ENCODE measurements at regions not wholly inside any gene's neighbourhood (a gene's known extent, or its start where the extent isn't known, plus 50 kb on each side); places are given as distances from the start of the nearest gene placed in this dataset.
A peak's percentile ranks its signal among the peaks of the same experiment; 100 is the strongest.

DNA sequence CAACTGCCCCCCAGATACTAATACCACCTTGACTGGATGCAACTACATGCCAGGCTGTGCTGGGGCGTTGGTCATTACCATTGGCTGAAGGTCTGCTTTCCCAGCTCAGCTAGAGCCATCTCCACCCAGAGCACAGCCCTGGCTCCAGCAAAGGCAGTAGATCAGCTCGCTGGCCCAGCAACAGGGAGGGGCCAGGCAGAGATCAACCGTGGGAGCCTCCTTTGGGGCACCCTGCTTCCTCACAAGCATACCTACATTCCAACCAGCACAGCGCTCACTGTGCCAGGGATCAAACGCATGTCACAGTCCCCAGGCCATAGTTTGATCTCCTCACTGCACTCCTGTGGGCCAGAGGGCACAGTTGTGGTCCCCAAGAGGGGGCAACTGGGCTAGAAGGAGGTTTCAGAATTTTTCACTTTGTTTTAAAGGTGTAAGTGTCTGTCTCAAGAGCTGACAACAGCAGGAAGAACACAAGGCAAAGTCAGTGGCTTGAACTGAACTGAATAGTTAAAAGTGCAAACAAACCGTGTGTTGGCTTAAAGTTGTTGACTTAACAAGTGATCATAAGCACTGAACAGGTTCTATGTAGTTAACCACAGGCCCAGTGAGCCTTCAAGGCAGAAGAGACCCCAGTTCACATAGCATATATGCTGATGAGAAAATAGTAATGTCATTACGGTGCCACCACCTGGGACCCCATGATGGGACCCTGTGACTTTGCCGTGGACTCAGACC lies 70.1 kb upstream of the BZW1 start:
- WGBS, 2 donors = 50% methylated on average over 7 to 8 of the region's 8 CpGs
- Histone ChIP-seq H3K36me3 (no peaks in the 10 kb centered on the region), H3K4me3 (no peak overlapping the region), H3K27ac (peak overlapping the region; percentile 35 to 84 (median 70)), H3K9me3 (no peaks in the 10 kb centered on the region), H3K27me3 (no peaks in the 10 kb centered on the region), H3K4me1 (peaks cover 0 to 50% (median 16%) of the 10 kb centered on the region in 4 donors)
- DNase-seq (ENCODE audit: low spot score in 2 of 2) = no peak
- TF ChIP-seq, protein P1, sequence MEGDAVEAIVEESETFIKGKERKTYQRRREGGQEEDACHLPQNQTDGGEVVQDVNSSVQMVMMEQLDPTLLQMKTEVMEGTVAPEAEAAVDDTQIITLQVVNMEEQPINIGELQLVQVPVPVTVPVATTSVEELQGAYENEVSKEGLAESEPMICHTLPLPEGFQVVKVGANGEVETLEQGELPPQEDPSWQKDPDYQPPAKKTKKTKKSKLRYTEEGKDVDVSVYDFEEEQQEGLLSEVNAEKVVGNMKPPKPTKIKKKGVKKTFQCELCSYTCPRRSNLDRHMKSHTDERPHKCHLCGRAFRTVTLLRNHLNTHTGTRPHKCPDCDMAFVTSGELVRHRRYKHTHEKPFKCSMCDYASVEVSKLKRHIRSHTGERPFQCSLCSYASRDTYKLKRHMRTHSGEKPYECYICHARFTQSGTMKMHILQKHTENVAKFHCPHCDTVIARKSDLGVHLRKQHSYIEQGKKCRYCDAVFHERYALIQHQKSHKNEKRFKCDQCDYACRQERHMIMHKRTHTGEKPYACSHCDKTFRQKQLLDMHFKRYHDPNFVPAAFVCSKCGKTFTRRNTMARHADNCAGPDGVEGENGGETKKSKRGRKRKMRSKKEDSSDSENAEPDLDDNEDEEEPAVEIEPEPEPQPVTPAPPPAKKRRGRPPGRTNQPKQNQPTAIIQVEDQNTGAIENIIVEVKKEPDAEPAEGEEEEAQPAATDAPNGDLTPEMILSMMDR (IDR thresholded peaks at IDR 0.05) = no peak
- TF ChIP-seq EP300 (IDR thresholded peaks at IDR 0.05) (no peak), POLR2A (IDR thresholded peaks at IDR 0.05) (no peak)

DNA sequence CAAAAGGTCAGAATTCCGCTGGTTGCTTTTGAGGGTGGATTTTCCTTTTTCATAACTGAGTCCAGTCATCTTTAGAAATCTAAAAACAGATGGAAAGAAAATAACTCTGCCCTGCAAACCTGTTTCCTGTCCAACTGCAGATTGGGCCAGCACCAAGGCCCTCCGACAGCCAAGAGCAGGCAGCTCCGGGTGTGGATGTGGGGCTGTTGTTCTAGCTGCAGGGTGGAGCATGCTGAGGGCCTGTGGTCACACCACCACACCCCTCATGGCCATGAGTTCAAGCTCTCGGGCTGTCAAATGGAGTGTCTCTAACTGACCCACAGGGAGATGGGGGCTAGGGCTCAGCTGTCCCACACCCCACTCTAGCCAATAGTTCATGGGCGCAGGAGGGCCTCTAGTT lies 69.3 kb upstream of the BZW1 start:
- DNase-seq (ENCODE audit: low spot score in 2 of 2) = peak; percentile 71 to 72
- no peak overlapping the region for H3K4me3 ChIP-seq

DNA sequence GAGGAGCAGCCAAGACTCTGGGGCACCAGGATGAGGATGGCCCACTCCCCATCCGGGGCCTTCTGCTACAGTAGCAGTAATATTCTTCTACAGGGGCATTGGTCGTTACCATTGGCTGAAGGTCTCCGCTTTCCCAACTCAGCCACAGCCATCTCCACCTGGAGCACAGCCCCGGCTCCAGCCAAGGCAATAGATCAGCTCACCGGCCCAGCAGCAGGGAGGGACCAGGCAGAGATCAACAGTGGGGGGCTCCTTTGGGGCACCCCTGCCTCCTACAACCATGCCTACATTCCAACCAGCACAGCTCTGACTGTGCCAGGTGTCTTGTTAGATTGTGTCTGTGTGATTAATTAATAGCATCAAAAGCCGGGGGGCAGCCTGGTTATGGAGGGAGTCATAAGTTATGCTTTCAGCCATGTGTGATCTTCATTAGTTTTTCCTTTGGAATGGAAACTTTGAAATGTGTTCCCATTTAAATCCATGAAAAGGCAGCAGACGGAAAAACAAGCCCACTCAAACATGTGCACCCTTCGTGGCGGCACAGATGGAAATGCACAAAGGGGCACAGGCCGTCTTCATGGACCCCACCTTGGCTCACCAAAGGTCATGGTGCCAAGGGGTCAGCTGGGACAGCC lies 68.6 kb upstream of the BZW1 start:
- H3K27ac ChIP-seq = peak overlapping the region; percentile 35 to 84 (median 71)
- 62 to 64% methylated on average over 10 of the region's 10 CpGs for WGBS, 2 donors
- peaks cover 0 to 60% (median 16%) of the 10 kb centered on the region in 4 donors for H3K4me1 ChIP-seq
- no peaks in the 10 kb centered on the region for H3K36me3 ChIP-seq
- DNase-seq (ENCODE audit: low spot score in 2 of 2) = no peak
- no peak overlapping the region for H3K4me3 ChIP-seq
- no peak for TF ChIP-seq POLR2A (IDR thresholded peaks at IDR 0.05)
- TF ChIP-seq EP300 (IDR thresholded peaks at IDR 0.05) = no peak
- TF ChIP-seq, protein P1 (IDR thresholded peaks at IDR 0.05) = no peak
- H3K9me3 ChIP-seq = no peaks in the 10 kb centered on the region
- no peaks in the 10 kb centered on the region for H3K27me3 ChIP-seq

More for the DNA sequence above, 69.3 kb upstream of the BZW1 start:
- TF ChIP-seq, protein P1 (IDR thresholded peaks at IDR 0.05) = no peak
- peak in 1 of 2 donors; percentile 78 for TF ChIP-seq EP300 (IDR thresholded peaks at IDR 0.05)
- no peaks in the 10 kb centered on the region for H3K9me3 ChIP-seq
- H3K27me3 ChIP-seq = no peaks in the 10 kb centered on the region
- no peaks in the 10 kb centered on the region for H3K36me3 ChIP-seq
- 38 to 55% methylated on average over 3 to 5 of the region's 5 CpGs for WGBS, 2 donors
- H3K27ac ChIP-seq = peak overlapping the region; percentile 35 to 84 (median 71)
- H3K4me1 ChIP-seq = peaks cover 0 to 53% (median 16%) of the 10 kb centered on the region in 4 donors

DNA sequence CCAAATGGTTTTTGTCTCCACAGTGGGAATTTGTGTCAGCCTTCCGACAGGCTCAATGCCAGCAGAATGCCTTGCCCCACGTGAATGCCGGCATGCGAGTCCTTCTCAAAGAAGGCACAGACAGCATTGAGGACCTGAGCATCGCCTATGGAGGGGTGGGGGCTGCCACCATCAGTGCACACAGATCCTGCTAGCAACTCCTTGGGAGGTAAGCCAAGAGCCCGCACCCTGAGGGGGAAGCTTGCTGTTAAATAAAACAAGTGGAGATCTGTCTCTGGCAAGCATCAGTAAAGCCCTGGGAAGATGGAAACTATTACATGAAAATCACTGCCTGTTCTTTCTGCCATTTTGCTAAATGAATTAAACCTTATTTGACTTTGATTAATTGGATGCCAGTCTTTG lies 67.5 kb upstream of the BZW1 start:
- H3K4me1 ChIP-seq = peaks cover 0 to 66% (median 16%) of the 10 kb centered on the region in 4 donors
- H3K27me3 ChIP-seq = no peaks in the 10 kb centered on the region
- H3K9me3 ChIP-seq = no peaks in the 10 kb centered on the region
- TF ChIP-seq, protein P1 (IDR thresholded peaks at IDR 0.05) = no peak
- no peak for TF ChIP-seq POLR2A (IDR thresholded peaks at IDR 0.05)
- TF ChIP-seq EP300 (IDR thresholded peaks at IDR 0.05) = no peak
- no peak for DNase-seq (ENCODE audit: low spot score in 2 of 2)
- whole genome bisulfite sequencing, 2 donors = 67 to 69% methylated on average over 6 of the region's 6 CpGs
- no peaks in the 10 kb centered on the region for H3K36me3 ChIP-seq
- H3K27ac ChIP-seq = peak overlapping the region in 1 of 4 donors; percentile 84
- H3K4me3 ChIP-seq = no peak overlapping the region

DNA sequence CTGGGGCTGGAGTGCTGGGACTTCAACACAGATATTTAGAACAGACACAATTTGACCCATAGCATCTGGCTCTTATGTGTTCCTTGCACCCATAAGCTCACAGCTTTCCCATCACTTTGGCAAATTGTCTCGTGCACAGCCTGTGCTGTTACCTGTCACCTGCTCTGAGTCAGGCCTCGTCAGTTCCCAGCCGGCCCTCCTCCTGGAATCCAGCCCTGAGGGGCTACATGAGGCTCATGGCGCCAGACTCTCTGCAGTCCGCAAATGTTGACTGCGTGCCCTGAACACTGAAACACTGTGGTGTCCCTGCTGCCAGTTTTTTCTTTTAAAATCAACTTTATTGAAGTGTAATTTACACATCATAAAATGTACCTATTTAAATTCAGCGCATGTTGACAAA lies 65.4 kb upstream of the BZW1 start:
- no peaks in the 10 kb centered on the region for H3K36me3 ChIP-seq
- peak overlapping the region in 1 of 4 donors; percentile 15 for H3K27ac ChIP-seq
- WGBS, 2 donors = 95 to 96% methylated on average over 7 of the region's 7 CpGs
- H3K9me3 ChIP-seq = no peaks in the 10 kb centered on the region
- H3K27me3 ChIP-seq = no peaks in the 10 kb centered on the region
- TF ChIP-seq EP300 (IDR thresholded peaks at IDR 0.05) (no peak), POLR2A (IDR thresholded peaks at IDR 0.05) (no peak)
- TF ChIP-seq, protein P1 (IDR thresholded peaks at IDR 0.05) = no peak
- H3K4me1 ChIP-seq = peaks cover 0 to 46% (median 9%) of the 10 kb centered on the region in 4 donors
- H3K4me3 ChIP-seq = no peak overlapping the region
- no peak for DNase-seq (ENCODE audit: low spot score in 2 of 2)
